ENCODE measurements at regions not wholly inside any gene's neighbourhood (a gene's known extent, or its start where the extent isn't known, plus 50 kb on each side); places are given as distances from the start of the nearest gene placed in this dataset.

- no peak overlapping the region for H3K27ac ChIP-seq (ENCODE audit: low read depth, low read length)
- DNase-seq (ENCODE audit: low read depth, low spot score) (no peak), ATAC-seq (no peak)
- intact Hi-C loops (cut with micrococcal nuclease) = no loop called here
- H3K9me3 ChIP-seq (ENCODE audit: control insufficient read depth in 1 of 2, insufficient read depth in 1 of 2, low read depth in 1 of 2, low read length in 2 of 2) = no peaks in the 10 kb centered on the region
- BruUV-seq (replicated peaks) = no TSS peak
- H4K20me1 ChIP-seq (ENCODE audit: insufficient read depth) = no peaks in the 10 kb centered on the region; the same call in 1 of the 2 replicates
- CTCF ChIA-PET = no interaction called here
- no peaks in the 10 kb centered on the region for H3K36me3 ChIP-seq (ENCODE audit: control insufficient read depth in 1 of 2, insufficient read depth in 2 of 2, low read length in 2 of 2)
- no peaks in the 10 kb centered on the region for H3K9me2 ChIP-seq (ENCODE audit: insufficient read depth)
- no peaks in the 10 kb centered on the region for H3K4me1 ChIP-seq (ENCODE audit: control insufficient read depth in 1 of 2, insufficient read depth in 2 of 2, low read length in 2 of 2)
- RAD21 ChIA-PET (ENCODE audit: low non-redundant PET in 1 of 2, low total read pairs in 2 of 2, uncharacterized antibody in 2 of 2, unreplicated experiment in 2 of 2) = no interaction called here
- H3K9ac ChIP-seq (ENCODE audit: low read length) = no peak overlapping the region
- H3K4me2 ChIP-seq (ENCODE audit: low read length) = no peak overlapping the region
- peaks cover 14% of the 10 kb centered on the region; the same call in 1 of the 2 replicates for H3K27me3 ChIP-seq (ENCODE audit: insufficient read depth, low read length)
- no peak overlapping the region for H2AFZ ChIP-seq (ENCODE audit: low read depth, low read length, poor library complexity, severe bottlenecking)
- no peak for TF ChIP-seq CBX3 (IDR thresholded peaks at IDR 0.05; ENCODE audit: low read depth)
- TF ChIP-seq ZNF274 (IDR thresholded peaks at IDR 0.05; ENCODE audit: low read depth, low read length) = no peak
- TF ChIP-seq TCF7L2 (IDR thresholded peaks at IDR 0.05; ENCODE audit: borderline replicate concordance, extremely low read depth, insufficient read depth, insufficient read length) = no peak
- no peak for TF ChIP-seq POLR2A (IDR thresholded peaks at IDR 0.05; ENCODE audit: borderline replicate concordance, extremely low read depth, insufficient read depth, insufficient read length)
- TF ChIP-seq POLR2AphosphoS5 (IDR thresholded peaks at IDR 0.05; ENCODE audit: low read depth, low read length) = no peak
- no peak for TF ChIP-seq ZBTB33 (IDR thresholded peaks at IDR 0.05; ENCODE audit: extremely low read depth, insufficient replicate concordance, low read length)
- TF ChIP-seq EZH2phosphoT487 (IDR thresholded peaks at IDR 0.05; ENCODE audit: borderline replicate concordance) = no peak
- TF ChIP-seq FOSL1 (IDR thresholded peaks at IDR 0.05; ENCODE audit: low read depth) = no peak
- TF ChIP-seq, protein P1, sequence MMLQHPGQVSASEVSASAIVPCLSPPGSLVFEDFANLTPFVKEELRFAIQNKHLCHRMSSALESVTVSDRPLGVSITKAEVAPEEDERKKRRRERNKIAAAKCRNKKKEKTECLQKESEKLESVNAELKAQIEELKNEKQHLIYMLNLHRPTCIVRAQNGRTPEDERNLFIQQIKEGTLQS (IDR thresholded peaks at IDR 0.05) = no peak
- no peaks in the 10 kb centered on the region for H3K79me2 ChIP-seq (ENCODE audit: insufficient read depth, low read length)
- H3K4me3 ChIP-seq (replicated peaks in 1 of 2; ENCODE audit: low read depth in 1 of 2, low read length in 2 of 2) = no peak overlapping the region
- POLR2A ChIA-PET = no interaction called here
Measured at GRCh38 chr2:2904721-2905350, 472.8 kb downstream of the EIPR1 start.

Data from HCT116 (cell line).